ENCODE measurements at regions not wholly inside any gene's neighbourhood (a gene's known extent, or its start where the extent isn't known, plus 50 kb on each side); places are given as distances from the start of the nearest gene placed in this dataset.
"Not testable (repeated sequence)": the region's sequence is repeated elsewhere in the genome, so short reads cannot be mapped to it uniquely, and the experiment has no call there.

DNA sequence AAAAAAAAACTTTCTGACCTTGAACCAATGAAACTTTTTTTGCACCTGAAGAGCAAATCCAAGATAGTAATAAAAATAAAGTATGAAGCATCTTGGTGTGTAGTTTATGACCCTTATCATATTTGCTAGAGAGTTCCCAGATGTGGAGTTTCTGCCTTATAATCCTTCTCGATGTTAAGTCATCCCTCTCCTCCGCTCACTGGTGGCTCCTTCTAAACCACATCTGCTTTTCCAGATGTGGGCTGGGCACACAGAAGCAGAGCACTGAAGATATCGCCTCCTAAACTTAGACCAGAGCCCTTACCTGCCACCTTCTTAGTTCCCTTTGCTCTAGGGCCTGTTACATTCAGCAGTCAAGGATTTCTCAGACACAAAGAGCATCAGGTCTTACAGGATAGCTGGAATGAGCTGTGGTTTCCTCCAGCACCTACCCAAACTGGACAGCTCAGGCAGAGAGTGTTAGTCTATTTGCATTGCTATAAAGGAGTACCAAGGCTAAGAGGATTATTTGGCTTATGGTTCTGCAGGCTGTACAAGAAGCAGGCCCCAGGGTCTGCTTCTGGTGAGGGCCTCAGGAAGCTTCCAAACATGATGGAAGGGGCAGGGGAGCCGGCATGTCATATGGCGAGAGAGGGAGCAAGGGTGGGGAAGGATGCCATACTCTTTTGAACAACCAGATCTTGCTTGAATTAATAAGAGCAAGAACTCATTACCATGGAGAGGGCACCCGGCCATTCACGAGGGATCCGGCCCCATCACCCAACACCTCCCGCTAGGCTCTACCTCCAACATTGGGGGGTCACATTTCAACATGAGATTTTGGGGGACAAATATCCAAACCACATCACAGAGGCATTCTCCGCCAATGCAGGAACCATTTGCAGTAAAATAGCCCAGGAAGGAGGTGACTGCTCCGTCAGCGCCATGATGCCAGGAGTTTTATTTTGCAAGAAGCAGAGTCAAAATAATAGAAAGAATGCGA is 75.6 kb upstream of the HELT start:
- DNase-seq: no peak

DNA sequence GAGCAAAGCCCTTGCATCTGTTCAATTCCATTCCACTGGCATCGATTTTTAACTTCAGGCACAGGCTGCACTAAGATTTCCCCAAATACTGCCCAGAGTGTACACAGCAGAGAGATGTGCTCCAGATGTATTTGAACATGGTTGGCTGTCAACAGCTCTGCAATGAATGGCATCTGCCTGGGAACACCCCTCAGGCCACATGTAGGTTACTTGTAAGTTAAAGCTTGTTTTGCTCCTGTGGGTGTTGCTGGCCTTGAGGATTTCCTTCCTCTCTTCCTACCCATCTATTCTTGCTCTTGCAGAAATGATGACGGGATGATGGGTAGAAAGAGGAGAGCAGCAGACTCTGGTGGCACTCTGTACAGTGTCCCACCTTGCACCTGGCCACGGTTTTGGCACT is 69.3 kb upstream of the HELT start:
- no peak for DNase-seq

DNA sequence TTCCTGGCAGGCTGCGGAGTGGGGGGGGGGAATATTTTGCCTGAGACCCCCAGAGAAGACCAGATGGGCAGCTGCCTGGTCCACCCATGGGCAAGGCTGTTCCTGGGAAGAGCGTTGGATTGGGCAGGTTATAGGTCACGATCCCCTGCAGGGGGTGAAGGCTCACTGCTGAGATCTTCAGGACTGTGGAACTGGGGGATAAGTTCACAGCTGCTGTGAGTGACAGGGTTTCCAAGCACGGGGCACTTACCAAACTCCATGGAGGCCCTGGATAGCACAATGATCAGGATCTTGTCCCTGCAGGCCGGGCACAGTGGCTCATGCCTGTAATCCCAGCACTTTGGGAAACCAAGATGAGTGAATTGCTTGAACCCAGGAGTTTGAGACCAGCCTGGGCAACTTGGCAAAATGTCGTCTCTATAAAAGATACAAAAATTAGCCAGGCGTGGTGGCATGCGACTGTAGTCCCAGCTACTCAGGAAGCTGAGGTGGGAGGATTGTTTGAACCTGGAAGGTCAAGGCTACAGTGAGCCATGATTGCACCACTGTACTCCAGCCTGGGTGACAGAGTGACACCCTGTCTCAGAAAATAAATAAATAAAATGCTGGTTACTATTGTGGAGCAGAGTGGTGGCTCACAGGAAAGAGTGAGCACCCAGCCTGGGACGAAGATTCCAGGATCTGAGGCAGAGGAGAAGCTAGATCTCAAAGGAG is 68.0 kb upstream of the HELT start:
- DNase-seq: no peak

DNA sequence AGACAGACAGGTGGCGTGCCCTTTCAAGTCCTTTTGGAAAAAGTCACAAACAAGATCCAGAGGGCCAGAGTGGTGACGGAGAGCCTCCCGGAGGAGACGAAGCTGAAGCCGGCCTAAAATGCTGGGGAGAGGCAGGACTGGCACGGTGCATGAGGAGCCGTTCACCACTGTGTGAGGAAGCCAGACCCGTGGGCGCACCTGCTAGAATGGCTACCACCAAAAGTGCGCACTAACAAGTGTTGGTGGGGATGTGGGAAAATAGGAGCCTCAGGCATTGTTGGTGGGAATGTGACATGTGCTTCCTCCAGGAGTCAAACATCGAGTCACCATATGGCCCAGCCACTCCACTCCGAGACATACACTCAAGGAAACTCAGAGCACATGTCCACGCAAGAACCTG is 67.4 kb upstream of the HELT start:
- DNase-seq: no peak

DNA sequence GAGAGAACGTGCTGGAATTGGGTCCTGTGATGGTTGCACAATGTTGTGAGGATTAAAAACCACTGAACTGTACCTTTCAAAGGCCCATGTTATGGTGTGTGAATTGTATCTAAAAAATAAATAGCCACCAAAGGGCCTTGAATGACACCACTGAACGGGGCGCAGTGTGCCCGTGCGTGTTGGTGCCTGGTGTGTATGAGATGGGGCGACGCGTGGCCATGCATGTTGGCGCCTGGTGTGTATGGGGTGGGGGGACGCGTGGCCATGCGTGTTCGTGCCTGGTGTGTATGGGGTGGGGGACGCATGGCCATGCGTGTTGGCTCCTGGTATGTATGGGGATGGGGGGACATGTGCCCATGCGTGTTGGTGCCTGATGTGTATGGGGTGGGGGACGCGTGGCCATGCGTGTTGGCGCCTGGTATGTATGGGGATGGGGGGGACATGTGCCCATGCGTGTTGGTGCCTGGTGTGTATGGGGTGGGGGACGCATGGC is 66.6 kb upstream of the HELT start:
- DNase-seq: no peak

DNA sequence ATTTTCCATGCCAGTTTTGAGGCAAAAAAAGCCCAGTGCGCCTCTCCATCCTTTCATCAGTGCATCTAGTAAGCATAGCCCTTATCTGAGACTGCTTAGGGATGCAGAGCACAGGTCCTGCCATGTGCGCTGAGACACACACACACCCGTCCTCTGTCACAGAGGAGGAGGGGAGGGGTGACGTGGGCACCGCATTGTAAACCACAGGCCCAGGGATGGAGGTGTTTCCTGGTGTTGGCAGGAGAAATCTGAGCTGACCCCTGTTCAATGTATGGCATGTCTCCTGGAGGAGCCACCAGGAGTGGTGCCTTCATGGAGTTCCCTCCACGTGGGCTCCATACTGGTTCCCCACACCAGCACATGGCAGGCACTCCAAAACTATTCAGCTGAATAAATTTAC is 65.8 kb upstream of the HELT start:
- DNase-seq: no peak

DNA sequence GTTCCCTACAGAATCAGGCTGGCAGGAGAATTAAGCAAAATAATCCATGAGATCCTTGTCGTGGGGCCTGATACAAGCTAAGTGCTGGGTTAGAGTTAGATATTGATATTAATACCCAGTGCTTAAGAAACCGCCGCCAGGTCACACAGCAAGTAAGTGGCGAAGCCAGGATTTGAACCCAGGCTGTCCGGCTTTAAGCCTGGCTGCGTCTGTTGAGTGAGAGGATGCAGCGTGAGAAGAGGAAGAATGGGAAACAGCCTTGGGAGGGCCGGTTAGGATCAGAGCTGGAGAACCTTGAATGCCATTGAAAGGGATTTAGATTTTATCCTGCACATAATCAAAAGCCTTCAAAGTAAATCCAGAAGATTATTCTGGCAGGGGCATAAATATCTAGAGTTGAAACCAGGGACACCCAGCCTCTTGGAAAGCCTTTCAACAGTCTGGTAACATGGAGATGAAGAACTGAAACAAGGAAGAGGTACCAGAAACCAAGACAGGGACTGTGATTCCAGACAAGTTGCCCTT is 64.8 kb upstream of the HELT start:
- DNase-seq: no peak

DNA sequence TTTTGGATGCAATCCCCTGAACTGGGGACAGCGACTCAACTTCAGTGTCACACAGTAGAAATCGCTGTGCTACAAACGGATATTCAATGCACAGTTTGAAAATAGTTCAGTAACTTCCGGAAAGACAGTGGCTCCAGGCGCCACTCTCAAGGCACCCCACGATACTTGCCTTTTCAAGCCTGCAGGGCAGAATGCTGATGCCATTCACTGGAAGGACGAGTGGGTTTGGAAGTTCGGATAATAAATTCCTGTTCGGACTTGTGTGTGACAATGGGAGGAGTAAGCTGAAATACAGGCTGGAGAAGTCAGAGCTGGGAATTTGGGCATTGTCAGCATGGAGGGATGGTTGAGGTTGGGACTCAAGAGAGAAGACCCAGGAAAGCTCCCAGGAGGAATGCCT is 64.3 kb upstream of the HELT start:
- DNase-seq: no peak

DNA sequence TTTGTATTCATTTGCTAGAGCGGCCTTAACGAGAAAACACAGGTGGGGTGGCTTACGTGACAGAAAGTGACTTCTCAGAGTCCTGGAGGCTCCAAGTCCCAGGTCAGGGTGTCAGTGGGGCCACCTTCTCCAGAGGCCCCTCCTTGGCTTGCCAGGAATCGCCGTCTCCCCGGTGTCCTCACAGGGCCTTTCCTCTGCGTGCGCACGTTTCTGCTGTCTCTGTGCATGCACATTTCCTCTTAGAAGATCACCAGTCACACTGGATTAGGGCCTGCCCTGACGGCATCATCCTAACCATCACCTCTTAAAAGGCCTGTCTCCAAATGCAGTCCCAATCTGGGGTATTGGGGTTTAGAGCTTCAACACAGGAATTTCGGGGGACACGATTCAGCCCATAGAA is 63.8 kb upstream of the HELT start:
- DNase-seq: no peak

DNA sequence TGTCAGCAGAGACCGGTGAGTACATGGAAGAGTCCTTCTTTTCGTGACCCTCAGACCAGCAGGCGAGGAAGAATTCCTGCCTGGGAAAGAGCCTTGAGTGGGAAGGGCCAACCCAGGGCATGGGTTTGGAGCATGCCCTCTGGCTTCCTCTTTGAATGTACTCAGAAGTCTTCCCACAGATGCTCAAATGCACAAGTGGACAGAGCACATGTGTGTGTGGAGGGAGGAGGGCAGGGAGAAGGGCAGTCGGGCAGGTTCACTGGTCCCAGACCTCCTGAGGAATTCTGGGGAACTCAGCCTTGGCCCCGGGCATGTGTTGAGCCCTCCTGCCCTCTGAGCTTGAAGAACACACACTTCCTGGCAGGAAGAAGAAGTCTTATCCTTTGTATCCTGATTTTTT is 63.2 kb upstream of the HELT start:
- no peak for DNase-seq

DNA sequence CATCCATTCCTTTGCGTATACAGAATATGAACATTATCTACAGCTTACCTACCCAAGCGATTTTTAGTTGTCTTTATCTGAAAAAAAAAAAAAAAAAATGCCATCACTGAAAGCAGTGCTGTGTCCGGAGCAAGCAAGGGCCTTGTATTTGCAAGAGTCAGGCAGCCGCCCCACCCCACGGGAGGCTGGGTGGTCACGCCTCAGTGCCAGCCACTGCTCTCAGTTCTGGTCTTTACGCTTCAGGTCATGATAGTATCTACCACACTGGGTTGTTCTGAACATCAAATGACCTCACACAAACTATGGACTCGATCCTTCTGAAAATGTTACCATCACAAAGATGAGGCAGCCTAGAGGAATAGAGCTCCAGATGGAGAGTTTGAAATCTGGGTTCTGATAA is 62.7 kb upstream of the HELT start:
- DNase-seq: no peak

DNA sequence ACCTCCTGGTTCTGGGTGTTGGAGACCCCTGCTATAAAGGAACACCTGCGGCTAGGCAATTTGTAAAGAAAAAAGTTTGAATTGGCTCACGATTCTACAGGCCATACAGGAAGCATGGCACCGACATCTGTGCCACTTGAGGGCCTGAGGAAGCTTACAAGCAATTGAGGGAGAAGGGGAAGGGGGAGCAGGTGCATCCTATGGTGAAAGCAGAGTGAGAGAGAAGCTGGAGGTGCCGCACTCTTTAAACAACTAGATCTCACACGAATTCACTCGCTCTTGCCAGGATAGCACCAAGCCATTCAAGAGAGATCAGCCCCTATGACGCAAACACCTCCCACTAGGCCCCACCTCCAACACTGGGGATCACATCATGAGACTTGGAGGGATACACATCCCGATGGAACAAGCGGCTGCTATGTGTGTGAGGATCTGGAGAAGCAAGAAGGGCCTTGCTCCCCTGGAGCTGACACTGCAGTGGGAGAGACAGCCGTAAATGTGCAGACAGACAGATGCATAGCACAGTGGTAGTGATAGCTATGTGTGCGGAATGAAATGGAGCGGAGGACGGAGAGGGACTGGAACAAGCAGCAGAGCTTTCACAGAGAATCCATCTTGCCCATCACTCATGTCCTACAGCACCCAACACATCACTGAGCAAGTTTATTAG is 60.7 kb upstream of the HELT start:
- no peak for DNase-seq

DNA sequence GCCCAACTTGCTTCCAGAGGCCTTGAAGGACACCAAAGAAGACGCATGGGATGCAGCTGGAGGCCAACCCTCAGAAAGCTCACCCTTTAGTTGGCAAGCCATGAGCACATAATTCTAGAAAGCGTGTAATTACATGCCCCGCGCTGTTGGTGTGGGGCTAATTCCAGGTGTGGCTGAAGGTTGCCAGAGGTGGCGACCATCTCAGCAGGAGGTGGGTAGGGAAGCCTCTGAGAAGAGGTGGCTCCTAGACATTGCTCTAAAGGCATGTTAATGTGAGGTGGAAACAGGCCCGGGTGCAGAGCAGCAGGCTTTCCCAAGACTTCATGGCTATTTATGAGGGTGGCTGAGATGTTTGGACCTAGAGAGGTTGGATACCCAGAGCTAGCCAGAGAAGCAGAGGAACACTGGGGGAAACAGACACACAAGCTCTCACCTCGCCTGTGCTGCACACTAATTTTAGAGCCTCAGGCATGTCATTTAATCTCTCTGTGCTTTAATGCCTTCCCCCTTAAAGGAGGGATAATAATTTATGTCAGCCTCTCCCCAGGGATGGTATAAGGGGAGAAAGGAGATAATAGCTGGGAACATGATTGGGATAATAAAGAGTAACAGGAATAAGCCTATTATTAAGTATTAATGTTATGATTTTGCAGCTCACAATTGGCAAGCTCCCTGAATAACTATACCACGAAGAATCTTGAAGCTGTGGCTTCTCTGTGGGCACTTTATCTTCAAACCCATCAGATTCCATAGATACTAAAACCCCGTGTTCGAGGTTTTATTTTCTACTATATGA is 60.0 kb upstream of the HELT start:
- no peak for DNase-seq

DNA sequence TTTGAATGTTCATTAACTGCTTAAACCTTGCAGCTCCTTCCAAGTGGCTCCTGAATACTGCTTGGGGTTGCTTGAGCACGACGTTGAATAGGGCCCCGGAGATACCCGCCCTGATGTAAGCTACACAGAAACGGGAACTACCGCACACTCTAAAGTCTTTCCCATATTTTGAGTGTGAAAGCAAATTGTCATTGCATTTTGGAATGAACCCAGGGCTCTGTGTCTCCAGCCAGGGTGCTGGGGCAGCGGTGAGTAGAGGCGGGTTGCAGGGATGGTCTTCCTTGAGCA is 59.4 kb upstream of the HELT start:
- no peak for DNase-seq

DNA sequence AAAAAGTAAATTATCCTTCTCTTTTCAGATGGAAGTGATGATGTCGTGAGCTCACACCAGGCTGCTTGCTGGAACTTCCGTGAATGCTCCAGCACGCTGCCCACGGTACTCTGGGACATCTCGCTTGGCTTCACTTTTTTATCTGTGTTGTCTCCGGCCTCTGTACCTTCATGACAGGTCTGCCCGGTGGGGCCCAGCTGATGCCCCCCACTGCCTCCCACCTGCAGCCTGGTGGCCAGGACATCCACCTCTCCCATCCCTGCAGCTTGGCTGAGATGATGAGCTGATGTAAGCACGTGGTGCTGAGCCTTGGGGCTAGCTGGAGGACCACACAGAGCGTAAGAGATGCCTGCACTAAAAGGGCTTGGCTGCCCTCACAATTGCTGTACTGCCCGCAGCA is 59.0 kb upstream of the HELT start:
- DNase-seq: no peak

DNA sequence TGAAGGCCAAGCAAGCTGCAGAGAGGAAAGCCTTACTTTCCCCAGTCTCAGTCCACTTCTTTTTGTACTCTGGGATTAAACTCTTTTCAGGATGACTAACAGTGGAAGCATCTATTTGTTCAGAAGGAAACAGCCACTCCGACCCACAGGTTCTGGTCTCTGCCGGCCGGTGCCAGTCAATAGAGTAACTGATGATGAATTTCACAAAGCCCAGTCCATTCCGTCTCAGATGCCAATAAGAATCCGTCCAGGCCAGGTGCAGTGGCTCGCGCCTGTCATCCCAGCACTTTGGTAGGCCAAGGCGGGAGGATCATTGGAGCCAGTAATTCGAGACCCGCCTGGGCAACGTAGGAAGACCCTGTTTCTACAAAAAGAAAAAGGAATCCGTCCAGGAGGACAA is 58.5 kb upstream of the HELT start:
- no peak for DNase-seq

DNA sequence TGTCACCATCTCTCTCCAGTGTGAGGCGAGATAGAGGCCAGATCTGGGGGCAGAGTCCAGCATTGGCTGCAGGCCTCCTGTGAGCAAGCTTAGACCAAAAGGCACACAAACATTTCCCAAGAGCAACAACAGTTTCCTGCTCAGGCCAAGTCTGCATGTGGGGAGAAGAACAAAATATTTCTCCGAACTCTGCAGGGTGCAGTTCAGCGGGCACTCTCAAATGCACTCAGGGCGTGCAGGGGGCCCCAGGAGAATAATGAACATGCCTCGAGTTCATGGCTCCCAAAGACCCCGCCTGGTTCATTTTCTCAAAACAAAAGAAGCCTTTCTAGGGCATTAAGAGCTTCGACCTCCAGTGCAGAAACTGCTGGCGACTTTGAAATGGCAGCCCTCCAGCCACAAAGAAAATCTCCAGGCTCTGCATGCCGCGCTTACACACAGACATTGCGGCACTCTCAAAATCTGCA is 57.8 kb upstream of the HELT start:
- DNase-seq: peak in 1 of 56 donors; percentile 19

DNA sequence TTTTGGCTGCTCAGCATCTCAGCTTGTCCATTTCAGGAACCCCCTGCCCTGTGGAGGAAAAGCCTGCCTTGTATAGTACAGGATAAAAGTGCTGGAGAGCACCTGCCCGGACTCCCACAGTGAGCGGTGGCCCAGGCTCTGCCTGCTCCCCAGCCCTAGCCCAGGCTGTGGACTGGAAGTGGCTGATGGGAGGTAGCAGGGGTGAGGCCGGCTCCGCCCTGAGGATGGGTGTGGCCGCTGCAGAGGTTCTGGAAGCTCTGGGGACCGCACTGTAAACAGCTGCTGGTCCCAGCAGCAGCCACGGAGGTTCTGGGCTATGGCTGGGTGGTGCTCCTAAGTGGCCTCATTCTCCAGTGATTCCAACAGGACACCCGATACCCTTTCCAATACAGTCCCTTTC is 56.6 kb upstream of the HELT start:
- DNase-seq: no peak

DNA sequence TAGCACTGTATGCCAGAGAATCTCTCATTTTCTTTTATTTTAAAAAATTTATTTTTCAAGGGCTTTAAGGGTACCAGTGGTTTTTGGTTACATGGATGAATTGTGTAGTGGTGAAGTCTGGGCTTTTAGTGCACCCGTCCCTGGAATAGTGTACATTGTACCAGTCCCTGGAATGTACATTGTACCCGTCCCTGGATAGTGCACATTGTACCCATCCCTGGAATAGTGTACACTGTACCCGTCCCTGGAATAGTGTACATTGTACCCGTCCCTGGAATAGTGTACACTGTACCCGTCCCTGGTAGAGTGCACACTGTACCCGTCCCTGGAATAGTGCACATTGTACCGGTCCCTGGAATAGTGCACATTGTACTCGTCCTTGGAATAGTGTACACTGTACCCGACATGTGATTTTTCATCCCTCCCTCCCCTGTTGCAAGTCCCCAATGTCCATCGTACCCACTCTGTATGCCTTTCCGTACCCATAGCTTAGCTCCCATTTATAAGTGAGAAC is 56.1 kb upstream of the HELT start:
- DNase-seq: no peak

DNA sequence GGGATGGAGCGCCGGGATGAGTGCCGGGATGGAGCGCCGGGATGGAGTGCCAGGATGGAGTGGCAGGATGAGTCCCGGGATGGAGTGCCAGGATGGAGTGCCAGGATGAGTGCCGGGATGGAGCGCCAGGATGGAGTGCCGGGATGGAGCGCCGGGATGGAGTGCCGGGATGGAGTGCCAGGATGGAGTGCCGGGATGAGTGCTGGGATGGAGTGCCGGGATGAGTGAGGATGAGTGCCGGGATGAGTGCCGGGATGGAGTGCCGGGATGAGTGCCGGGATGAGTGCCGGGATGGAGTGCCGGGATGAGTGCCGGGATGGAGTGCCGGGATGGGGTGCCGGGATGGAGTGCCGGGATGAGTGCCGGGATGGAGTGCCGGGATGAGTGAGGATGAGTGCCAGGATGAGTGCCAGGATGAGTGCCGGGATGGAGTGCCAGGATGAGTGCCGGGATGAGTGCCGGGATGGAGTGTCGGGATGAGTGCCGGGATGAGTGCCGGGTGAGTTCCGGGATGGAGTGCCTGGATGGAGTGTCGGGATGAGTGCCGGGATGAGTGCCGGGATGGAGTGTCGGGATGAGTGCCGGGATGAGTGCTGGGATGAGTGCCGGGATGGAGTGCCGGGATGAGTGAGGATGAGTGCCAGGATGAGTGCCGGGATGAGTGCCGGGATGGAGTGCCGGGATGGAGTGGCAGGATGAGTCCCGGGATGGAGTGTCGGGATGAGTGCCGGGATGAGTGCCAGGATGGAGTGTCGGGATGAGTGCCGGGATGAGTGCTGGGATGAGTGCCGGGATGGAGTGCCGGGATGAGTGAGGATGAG is 52.9 kb upstream of the HELT start:
- DNase-seq: not testable (repeated sequence)
